Cardiac fibroblast (primary cell): ENCODE measurements at regions not wholly inside any gene's neighbourhood (a gene's known extent, or its start where the extent isn't known, plus 50 kb on each side); places are given as distances from the start of the nearest gene placed in this dataset.

ENCODE experiments used
- DNase-seq, 2 donors: peaks; one replicate each; pipeline versions ENCODE4 v3.0.0 to v3.0.0-alpha.2; 2010; ENCODE audit warnings: low read depth in 2 of 2
- H3K4me3 ChIP-seq, 2 donors: replicated peaks in 1 of 2; 1 replicate in 1 of 2; 2 replicates in 1 of 2; pipeline ENCODE4 v1.5.1; 2011; ENCODE audit warnings: low read depth in 2 of 2, low read length in 2 of 2, mild to moderate bottlenecking in 2 of 2, moderate library complexity in 1 of 2
- TF ChIP-seq, protein P1 (sequence below): IDR thresholded peaks from one replicate; pipeline ENCODE4 v1.5.1; 2011; ENCODE audit warnings: low read depth, mild to moderate bottlenecking, low read length, inconsistent platforms

DNA sequence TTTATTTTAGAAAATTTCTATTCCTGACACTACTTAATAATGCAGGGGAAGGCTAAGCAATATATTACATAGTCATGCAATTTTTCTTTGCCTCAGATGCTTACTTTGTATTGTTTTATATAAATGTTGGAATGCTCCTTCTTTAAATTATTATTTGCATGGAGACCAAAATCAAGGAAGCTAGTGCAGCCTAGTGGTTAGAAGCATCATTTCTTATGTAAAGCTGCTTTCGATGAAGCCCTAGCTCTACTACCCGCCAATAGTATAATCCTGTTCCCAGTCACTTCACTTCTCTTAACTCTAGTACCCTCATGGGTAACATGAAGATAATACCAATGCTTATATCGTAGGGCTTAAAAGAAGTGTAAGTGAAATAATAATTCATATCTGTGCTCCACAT lies 198.9 kb downstream of the LRATD1 start:
- no peak overlapping the region for H3K4me3 ChIP-seq
- no peak for DNase-seq
- TF ChIP-seq, protein P1, sequence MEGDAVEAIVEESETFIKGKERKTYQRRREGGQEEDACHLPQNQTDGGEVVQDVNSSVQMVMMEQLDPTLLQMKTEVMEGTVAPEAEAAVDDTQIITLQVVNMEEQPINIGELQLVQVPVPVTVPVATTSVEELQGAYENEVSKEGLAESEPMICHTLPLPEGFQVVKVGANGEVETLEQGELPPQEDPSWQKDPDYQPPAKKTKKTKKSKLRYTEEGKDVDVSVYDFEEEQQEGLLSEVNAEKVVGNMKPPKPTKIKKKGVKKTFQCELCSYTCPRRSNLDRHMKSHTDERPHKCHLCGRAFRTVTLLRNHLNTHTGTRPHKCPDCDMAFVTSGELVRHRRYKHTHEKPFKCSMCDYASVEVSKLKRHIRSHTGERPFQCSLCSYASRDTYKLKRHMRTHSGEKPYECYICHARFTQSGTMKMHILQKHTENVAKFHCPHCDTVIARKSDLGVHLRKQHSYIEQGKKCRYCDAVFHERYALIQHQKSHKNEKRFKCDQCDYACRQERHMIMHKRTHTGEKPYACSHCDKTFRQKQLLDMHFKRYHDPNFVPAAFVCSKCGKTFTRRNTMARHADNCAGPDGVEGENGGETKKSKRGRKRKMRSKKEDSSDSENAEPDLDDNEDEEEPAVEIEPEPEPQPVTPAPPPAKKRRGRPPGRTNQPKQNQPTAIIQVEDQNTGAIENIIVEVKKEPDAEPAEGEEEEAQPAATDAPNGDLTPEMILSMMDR = no peak

DNA sequence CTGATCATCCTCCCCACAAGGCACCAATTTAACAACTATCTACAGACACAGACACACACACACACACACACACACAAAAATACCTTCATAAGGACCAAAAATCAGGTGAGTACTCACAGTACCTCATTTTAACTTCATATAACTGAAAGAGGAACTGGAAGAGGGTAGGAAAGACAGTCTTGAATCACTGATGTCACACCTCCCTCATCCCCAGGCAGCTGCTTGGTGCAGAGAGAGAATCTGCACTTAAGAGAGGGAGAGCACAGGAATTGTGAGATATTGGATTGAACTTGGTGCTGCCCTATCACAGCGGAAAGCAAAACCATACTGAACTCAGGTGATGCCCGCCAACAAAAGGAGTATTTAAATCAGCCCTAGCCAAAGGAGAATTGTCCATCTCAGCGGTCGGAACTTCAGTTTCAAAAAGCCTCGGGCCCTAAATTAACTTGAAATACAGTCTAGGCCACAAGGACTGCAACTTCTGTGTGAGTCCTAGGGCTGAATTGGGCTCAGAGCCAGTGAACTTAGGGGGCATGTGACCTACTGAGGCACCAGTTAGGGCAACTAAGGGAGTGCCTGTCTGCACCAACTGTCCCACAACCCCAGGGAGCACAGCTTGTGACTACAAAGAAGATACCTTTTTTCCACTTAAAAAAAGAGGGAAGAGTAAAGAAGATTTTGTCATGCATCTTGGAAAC lies 211.1 kb downstream of the LRATD1 start:
- no peak for DNase-seq
- H3K4me3 ChIP-seq = no peak overlapping the region
- TF ChIP-seq, protein P1 = no peak

DNA sequence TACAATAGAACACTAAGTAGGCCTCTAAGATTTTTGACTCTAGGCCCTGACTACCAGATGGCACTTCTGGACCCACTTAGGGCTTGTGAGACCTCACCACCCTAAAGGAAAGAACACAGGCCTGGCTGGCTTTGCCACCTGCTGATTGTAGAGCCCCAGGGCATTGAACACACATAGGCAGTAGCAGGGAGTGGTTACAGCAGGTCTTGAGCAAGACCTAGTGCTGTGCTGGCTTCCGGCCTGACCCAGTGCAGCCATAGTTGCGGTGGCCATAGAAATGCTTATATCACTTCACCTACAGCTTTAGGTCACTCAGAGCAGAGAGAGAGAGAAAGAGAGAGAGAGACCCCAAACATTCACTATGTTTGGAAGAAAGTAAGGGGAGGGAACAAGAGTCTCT lies 223.2 kb downstream of the LRATD1 start:
- no peak overlapping the region for H3K4me3 ChIP-seq
- TF ChIP-seq, protein P1 = no peak
- no peak for DNase-seq

DNA sequence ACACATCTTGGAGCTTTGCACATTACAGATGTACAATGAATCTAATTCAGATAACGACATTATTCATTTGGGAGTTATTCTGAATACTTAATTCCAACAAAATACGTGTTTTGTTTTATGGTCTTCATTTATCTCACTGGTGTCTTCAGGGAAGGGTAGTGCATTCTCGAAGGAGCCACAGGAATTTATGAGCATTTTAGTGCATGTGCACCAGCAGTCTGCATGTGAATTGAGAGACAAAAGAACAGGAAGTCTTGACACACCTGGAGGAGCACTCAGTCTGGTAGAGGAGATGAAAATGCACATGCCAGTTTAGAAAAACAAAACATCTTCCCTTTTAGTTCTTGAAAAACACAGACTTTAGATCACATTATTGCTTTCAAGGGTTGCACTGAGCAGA lies 228.7 kb downstream of the LRATD1 start:
- H3K4me3 ChIP-seq = no peak overlapping the region
- no peak for DNase-seq
- TF ChIP-seq, protein P1 = no peak

DNA sequence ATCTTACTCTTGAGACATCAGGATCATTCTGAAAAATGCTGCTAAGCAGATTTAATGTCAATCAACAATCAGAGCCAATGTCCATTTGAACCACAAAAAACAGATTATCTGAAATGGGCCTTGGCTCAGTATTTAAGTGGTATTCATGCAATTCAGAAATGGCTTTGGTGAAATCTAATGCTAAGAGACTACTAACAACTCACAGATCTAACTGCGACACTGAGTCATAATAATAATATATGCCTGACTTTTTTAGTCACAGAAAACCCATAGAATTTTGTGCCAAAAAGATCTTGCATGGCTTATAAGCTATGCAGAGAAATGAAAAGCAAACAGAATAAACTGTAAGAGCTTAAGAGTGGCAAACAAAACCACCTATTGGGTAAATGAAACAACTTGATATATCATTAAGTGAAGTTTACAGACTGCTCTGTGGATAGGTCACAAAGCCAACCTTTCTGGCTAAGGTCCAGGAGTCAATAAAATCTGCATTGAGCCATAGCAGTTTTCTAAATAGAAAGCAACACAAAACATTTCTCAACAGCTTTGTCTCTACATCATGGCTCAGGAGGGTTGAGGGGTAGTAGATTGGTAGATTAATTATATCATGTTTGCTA lies 234.3 kb downstream of the LRATD1 start:
- no peak overlapping the region for H3K4me3 ChIP-seq
- TF ChIP-seq, protein P1 = no peak
- no peak for DNase-seq

DNA sequence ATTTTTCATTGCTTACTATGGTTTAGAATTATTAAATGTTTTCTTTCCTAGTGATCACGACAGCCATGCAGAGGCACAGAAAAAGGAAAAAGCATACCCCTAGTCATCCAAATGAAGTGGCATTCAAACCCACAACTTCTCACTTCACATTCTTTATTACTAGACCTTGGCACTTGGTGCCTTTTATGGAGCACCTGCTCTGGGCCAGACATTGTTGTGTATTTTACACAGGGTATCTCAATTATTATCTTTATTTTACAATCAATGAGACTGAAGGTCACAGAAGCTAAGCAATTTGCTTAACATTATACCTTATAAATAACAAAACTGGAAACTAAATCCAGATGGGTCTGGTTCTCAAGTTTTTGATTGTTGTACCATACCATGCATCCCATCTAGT lies 235.3 kb downstream of the LRATD1 start:
- DNase-seq = no peak

More for the DNA sequence above, 235.3 kb downstream of the LRATD1 start:
- no peak overlapping the region for H3K4me3 ChIP-seq
- TF ChIP-seq, protein P1 = no peak
